ENCODE measurements at regions not wholly inside any gene's neighbourhood (a gene's known extent, or its start where the extent isn't known, plus 50 kb on each side); places are given as distances from the start of the nearest gene placed in this dataset.

DNA sequence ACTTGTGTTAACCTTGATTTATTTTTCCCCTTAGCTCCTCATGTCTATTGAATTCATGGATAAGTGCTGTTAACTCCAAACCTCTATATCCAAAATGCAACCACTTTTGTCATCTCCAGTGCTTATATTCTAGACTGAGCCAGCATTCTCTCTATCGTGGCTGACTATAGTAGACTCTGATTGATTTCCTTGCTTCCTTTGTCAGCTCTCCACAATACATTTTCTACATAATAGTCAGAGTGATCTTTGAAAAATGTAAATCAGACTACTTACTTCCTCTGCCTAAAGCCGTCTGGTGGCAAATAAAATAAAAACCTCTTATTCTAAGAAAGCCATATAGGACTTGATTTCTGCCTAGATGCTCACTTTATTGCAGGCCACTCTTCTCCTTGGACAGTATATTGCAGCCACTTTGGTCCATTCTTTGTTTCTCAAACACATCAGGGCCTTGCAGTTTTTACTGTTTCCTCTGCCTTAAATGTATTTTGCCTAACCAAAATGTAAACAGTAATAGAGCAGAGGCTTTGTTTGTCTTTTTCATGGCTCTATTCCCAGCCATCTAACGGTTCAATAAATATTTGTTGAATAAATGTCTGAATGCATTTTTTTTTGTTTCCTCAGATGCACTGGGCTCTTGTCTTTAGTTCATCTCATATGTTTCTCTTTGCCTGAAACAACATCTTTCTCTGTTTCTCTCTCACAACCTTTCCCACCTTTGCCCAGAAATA, 243.6 kb upstream of the CSNK1A1L start (continued):
- no peak for TF ChIP-seq EZH2 (conservative IDR thresholded peaks at IDR 0.05; ENCODE audit: low read depth, low read length)
- TF ChIP-seq, protein P1, sequence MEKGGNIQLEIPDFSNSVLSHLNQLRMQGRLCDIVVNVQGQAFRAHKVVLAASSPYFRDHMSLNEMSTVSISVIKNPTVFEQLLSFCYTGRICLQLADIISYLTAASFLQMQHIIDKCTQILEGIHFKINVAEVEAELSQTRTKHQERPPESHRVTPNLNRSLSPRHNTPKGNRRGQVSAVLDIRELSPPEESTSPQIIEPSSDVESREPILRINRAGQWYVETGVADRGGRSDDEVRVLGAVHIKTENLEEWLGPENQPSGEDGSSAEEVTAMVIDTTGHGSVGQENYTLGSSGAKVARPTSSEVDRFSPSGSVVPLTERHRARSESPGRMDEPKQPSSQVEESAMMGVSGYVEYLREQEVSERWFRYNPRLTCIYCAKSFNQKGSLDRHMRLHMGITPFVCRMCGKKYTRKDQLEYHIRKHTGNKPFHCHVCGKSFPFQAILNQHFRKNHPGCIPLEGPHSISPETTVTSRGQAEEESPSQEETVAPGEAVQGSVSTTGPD (CRISPR knock-in tag; IDR thresholded peaks at IDR 0.05): no peak

DNA sequence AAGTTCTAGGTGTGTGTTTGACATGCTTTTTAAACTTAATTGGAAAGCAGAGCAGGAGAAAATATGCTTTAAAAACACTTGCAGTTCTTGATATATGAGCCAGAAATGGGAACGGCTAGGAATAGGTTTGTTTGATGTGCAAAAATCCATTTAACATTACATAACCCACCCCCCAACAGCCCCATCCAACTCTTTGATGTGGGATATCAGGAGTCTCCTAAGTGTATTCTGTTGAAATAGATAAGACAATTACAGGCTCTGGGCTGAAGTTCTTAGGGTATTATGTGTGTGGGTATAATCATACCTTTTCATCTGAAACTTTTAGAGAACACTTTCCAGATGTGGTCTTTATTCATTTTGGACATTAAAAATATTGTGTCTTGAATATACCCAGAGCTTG, 240.4 kb upstream of the CSNK1A1L start:
- H4K20me1 ChIP-seq (ENCODE audit: insufficient read depth, low read length): no peaks in the 10 kb centered on the region
- BruUV-seq (replicated peaks): no TSS peak
- in situ Hi-C loops (cut with HindIII; ENCODE audit: extremely low pct_ligation_motif_present, low pct_unique_long_range_greater_than_20kb) (no loop called here), intact Hi-C loops (cut with micrococcal nuclease; ENCODE audit: unreplicated experiment) (no loop called here)
- WGBS (ENCODE audit: low lambda C conversion rate): 5% methylated on average over 1 of the region's 1 CpG
- no peak overlapping the region for H2AFZ ChIP-seq (ENCODE audit: low read length)
- no peaks in the 10 kb centered on the region for H3K27me3 ChIP-seq (ENCODE audit: control insufficient read depth in 1 of 2, insufficient read depth in 2 of 2, low read length in 2 of 2)
- H3K79me2 ChIP-seq (ENCODE audit: insufficient read depth, low read length): no peaks in the 10 kb centered on the region
- ATAC-seq (no peak), DNase-seq (ENCODE audit: low spot score) (no peak), FAIRE-seq (no peak)
- H3K27ac ChIP-seq (ENCODE audit: extremely low read length, insufficient read depth, low read length): no peak overlapping the region
- no peaks in the 10 kb centered on the region for H3K9me3 ChIP-seq (ENCODE audit: low read length)
- POLR2A ChIA-PET: no interaction called here
- no peak overlapping the region for H3K9ac ChIP-seq (ENCODE audit: insufficient read depth, low read depth, low read length)
- H3K4me3 ChIP-seq (replicated peaks in 1 of 3; ENCODE audit: insufficient read depth in 1 of 3, low read depth in 2 of 3, low read length in 3 of 3): no peak overlapping the region
- CTCF ChIA-PET (ENCODE audit: low intra/inter-chr PET ratio, low total read pairs): no interaction called here
- no peaks in the 10 kb centered on the region for H3K36me3 ChIP-seq (replicated peaks in 1 of 2; ENCODE audit: control insufficient read depth in 1 of 2, insufficient read depth in 2 of 2, low read length in 2 of 2)
- H3K4me1 ChIP-seq (ENCODE audit: insufficient read depth, low read length): no peaks in the 10 kb centered on the region
- no peak overlapping the region for H3K4me2 ChIP-seq (ENCODE audit: low read depth, low read length)
- TF ChIP-seq MTA3 (CRISPR knock-in tag; IDR thresholded peaks at IDR 0.05) (no peak), ZNF674 (CRISPR knock-in tag; IDR thresholded peaks at IDR 0.05; ENCODE audit: low read depth) (no peak), HIVEP1 (CRISPR knock-in tag; IDR thresholded peaks at IDR 0.05) (no peak), MXD4 (CRISPR knock-in tag; IDR thresholded peaks at IDR 0.05) (no peak), ZMYM3 (CRISPR knock-in tag; IDR thresholded peaks at IDR 0.05) (no peak), ZMAT3 (CRISPR knock-in tag; conservative IDR thresholded peaks at IDR 0.05) (no peak), PPARG (CRISPR knock-in tag; conservative IDR thresholded peaks at IDR 0.05) (no peak), ARNTL (CRISPR knock-in tag; IDR thresholded peaks at IDR 0.05) (no peak), SMAD3 (CRISPR knock-in tag; IDR thresholded peaks at IDR 0.05) (no peak)
- TF ChIP-seq, protein P2, sequence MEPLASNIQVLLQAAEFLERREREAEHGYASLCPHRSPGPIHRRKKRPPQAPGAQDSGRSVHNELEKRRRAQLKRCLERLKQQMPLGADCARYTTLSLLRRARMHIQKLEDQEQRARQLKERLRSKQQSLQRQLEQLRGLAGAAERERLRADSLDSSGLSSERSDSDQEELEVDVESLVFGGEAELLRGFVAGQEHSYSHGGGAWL (CRISPR knock-in tag; IDR thresholded peaks at IDR 0.05): no peak
- TF ChIP-seq, protein P3, sequence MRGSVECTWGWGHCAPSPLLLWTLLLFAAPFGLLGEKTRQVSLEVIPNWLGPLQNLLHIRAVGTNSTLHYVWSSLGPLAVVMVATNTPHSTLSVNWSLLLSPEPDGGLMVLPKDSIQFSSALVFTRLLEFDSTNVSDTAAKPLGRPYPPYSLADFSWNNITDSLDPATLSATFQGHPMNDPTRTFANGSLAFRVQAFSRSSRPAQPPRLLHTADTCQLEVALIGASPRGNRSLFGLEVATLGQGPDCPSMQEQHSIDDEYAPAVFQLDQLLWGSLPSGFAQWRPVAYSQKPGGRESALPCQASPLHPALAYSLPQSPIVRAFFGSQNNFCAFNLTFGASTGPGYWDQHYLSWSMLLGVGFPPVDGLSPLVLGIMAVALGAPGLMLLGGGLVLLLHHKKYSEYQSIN (CRISPR knock-in tag; IDR thresholded peaks at IDR 0.05; ENCODE audit: borderline replicate concordance): no peak

All from HepG2 (cell line).